Calu3 (cell line): ENCODE measurements at regions not wholly inside any gene's neighbourhood (a gene's known extent, or its start where the extent isn't known, plus 50 kb on each side); places are given as distances from the start of the nearest gene placed in this dataset.

ENCODE experiments used
- BruUV-seq: library from RNA; stranded (reverse); fragments of 400-500 nt; replicated peaks from 2 replicates; lab custom pipeline; 2021; lab: Mats Ljungman, UMichigan
- CTCF ChIA-PET: fragments of 300-600 bp; sonication (Branson Sonifier 250); formaldehyde crosslinking; loops from one replicate; lab custom pipeline; 2022; ENCODE audit warnings: antibody characterized with exemption; lab: Charles Lee
- DNase-seq: peaks from one replicate; pipeline ENCODE4 v3.0.0; 2022
- H3K27ac Mint-ChIP-seq: one replicate; pipeline ENCODE4 v1.8.0; 2022; ENCODE audit warnings: mixed read lengths; ENCODE audit not compliant: unreplicated experiment
- H3K27me3 Mint-ChIP-seq: one replicate; pipeline ENCODE4 v1.8.0; 2022; ENCODE audit warnings: mixed read lengths; ENCODE audit not compliant: unreplicated experiment
- H3K36me3 Mint-ChIP-seq: one replicate; pipeline ENCODE4 v1.8.0; 2022; ENCODE audit warnings: mild to moderate bottlenecking, moderate library complexity, mixed read lengths; ENCODE audit not compliant: insufficient read depth, unreplicated experiment
- H3K4me1 Mint-ChIP-seq: one replicate; pipeline ENCODE4 v1.8.0; 2022; ENCODE audit warnings: mild to moderate bottlenecking, low read depth, mixed read lengths; ENCODE audit not compliant: unreplicated experiment
- H3K4me3 Mint-ChIP-seq: one replicate; pipeline ENCODE4 v1.8.0; 2022; ENCODE audit warnings: mild to moderate bottlenecking, low read depth, moderate library complexity, mixed read lengths; ENCODE audit not compliant: unreplicated experiment
- H3K9me3 Mint-ChIP-seq: one replicate; pipeline ENCODE4 v1.8.0; 2022; ENCODE audit warnings: low read depth, mixed read lengths; ENCODE audit not compliant: unreplicated experiment
- CTCF ChIP-seq: fragments of 200-600 bp; IDR thresholded peaks from one replicate; pipeline ENCODE4 v1.8.0; 2022; ENCODE audit warnings: antibody characterized with exemption; ENCODE audit not compliant: unreplicated experiment
- intact Hi-C: fragments of 100-400 bp; cut with micrococcal nuclease; formaldehyde crosslinking; loops from one replicate; pipeline ENCODE4 v1.10.0; 2022; ENCODE audit not compliant: unreplicated experiment

- CTCF ChIA-PET: no interaction called here
- H3K9me3 Mint-ChIP-seq: peaks cover 4% of the 10 kb centered on the region
- no peaks in the 10 kb centered on the region for H3K4me1 Mint-ChIP-seq
- H3K27me3 Mint-ChIP-seq: peaks cover 51% of the 10 kb centered on the region
- no peaks in the 10 kb centered on the region for H3K36me3 Mint-ChIP-seq
- H3K27ac Mint-ChIP-seq: no peak overlapping the region
- intact Hi-C loops: no loop called here
- no peak for TF ChIP-seq CTCF
- no peak for DNase-seq
- H3K4me3 Mint-ChIP-seq: no peak overlapping the region
- BruUV-seq: no TSS peak
Observed at GRCh38 chr16:82248677-82249076, 78.7 kb upstream of the MPHOSPH6 start.

GRCh38 chr16:82248012-82248656, 78.1 kb upstream of the MPHOSPH6 start:
- Mint-ChIP-seq H3K4me3 (no peak overlapping the region), H3K4me1 (no peaks in the 10 kb centered on the region), H3K27me3 (peaks cover 51% of the 10 kb centered on the region), H3K27ac (no peak overlapping the region), H3K36me3 (no peaks in the 10 kb centered on the region), H3K9me3 (peaks cover 6% of the 10 kb centered on the region)
- CTCF ChIA-PET: no interaction called here
- no peak for TF ChIP-seq CTCF
- BruUV-seq: no TSS peak
- intact Hi-C loops: no loop called here
- no peak for DNase-seq

GRCh38 chr16:82242201-82242600, 72.2 kb upstream of the MPHOSPH6 start:
- no peak for TF ChIP-seq CTCF
- BruUV-seq: no TSS peak
- Mint-ChIP-seq H3K27ac (no peak overlapping the region), H3K27me3 (peaks cover 66% of the 10 kb centered on the region), H3K4me3 (no peak overlapping the region), H3K36me3 (no peaks in the 10 kb centered on the region), H3K4me1 (no peaks in the 10 kb centered on the region), H3K9me3 (peaks cover 9% of the 10 kb centered on the region)
- DNase-seq: no peak
- CTCF ChIA-PET: no interaction called here
- intact Hi-C loops: no loop called here

- BruUV-seq: no TSS peak
- peaks cover 72% of the 10 kb centered on the region for H3K27me3 Mint-ChIP-seq
- H3K4me1 Mint-ChIP-seq: no peaks in the 10 kb centered on the region
- no peak for DNase-seq
- no peak overlapping the region for H3K4me3 Mint-ChIP-seq
- TF ChIP-seq CTCF: no peak
- no peaks in the 10 kb centered on the region for H3K36me3 Mint-ChIP-seq
- H3K9me3 Mint-ChIP-seq: peaks cover 9% of the 10 kb centered on the region
- intact Hi-C loops: no loop called here
- CTCF ChIA-PET: no interaction called here
- H3K27ac Mint-ChIP-seq: no peak overlapping the region
Observed at GRCh38 chr16:82241469-82242052, 71.5 kb upstream of the MPHOSPH6 start.
